ENCODE measurements at regions not wholly inside any gene's neighbourhood (a gene's known extent, or its start where the extent isn't known, plus 50 kb on each side); places are given as distances from the start of the nearest gene placed in this dataset.

DNA sequence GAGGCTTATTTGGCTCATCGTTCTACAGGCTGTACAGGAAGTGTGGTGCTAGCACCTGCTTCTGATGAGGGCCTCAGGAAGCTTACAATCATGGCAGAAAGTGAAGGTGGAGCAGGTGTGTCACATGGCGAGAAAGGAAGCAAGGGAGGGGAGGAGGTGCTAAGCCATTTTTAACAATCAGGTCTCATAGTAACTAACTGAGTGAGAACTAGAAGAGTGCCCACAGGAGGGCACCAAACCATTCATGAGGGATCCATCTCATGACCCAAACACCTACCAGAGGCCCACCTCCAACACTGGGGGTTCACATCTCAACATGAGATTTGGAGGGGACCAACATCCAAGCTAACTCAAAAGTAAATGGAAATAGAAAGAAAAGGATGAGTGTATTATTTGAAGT is 78.1 kb downstream of the CXCL12 start:
- DNase-seq (ENCODE audit: low read depth, low spot score): no peak
- TF ChIP-seq, protein P1, sequence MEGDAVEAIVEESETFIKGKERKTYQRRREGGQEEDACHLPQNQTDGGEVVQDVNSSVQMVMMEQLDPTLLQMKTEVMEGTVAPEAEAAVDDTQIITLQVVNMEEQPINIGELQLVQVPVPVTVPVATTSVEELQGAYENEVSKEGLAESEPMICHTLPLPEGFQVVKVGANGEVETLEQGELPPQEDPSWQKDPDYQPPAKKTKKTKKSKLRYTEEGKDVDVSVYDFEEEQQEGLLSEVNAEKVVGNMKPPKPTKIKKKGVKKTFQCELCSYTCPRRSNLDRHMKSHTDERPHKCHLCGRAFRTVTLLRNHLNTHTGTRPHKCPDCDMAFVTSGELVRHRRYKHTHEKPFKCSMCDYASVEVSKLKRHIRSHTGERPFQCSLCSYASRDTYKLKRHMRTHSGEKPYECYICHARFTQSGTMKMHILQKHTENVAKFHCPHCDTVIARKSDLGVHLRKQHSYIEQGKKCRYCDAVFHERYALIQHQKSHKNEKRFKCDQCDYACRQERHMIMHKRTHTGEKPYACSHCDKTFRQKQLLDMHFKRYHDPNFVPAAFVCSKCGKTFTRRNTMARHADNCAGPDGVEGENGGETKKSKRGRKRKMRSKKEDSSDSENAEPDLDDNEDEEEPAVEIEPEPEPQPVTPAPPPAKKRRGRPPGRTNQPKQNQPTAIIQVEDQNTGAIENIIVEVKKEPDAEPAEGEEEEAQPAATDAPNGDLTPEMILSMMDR (IDR thresholded peaks at IDR 0.05; ENCODE audit: low read depth, low read length): peak; percentile 13
- in situ Hi-C loops (cut with HindIII; ENCODE audit: low sequenced_read_pairs): no loop called here

DNA sequence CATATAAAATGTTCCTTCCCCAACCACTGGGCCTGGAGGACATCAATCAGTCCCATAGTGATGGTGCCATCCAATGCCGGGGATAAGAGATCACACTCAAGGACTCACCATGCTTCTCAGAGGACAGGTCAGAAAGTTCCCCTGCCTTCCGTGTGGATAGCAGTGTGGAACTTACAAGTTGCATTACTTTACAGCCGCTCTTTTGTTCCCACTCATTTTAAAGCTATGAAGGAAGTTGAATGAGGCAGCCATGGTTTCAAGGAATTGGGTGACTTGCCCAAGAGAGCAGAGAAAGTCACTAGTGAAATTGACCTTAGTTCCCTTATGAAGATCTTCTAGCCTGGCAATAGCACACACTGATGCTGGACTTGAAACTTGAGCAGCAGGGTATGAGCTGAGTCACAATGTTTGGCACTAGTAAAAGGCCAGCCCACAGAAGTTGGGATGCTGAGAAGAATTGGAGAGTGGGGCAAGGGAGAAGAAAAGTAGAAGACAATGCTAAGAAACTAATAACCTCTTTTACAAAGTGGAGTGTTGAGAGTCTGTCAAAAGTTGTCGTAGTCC is 78.7 kb downstream of the CXCL12 start:
- H3K4me3 ChIP-seq (ENCODE audit: low read depth, low read length): no peak overlapping the region
- TF ChIP-seq, protein P1 (IDR thresholded peaks at IDR 0.05; ENCODE audit: low read depth, low read length): no peak
- in situ Hi-C loops (cut with HindIII; ENCODE audit: low sequenced_read_pairs): no loop called here
- peak; percentile 64 for DNase-seq (ENCODE audit: low read depth, low spot score)

More for the DNA sequence above, 78.1 kb downstream of the CXCL12 start:
- no peak overlapping the region for H3K4me3 ChIP-seq (ENCODE audit: low read depth, low read length)

DNA sequence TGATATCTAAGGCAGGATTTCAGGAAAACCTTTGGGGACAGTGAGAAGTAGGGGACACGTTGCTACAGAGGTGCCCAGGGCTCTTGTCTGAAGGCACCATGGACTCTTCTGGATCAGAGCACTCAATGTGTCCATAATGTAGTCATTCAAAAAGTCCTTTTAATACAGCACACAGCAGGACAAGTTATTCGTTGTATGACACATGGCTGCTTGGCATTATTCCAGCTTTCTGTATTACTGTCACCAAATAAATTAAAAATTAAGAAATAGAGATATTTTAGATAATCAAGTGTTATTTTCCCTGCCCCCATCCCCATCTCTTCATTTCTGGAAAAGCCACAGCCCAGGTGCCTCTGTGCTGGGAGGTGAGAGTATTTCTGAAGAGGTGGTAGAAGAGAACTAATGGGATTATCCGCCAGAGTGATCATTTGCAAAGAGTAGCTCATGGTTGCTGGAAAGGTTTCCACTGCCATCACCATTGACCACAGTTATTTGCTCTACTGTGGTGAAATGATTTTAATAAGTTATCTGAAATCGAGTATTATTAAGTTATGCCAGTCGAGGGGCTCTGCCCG is 83.0 kb downstream of the CXCL12 start:
- TF ChIP-seq, protein P1 (IDR thresholded peaks at IDR 0.05; ENCODE audit: low read depth, low read length): no peak
- peak; percentile 12 for DNase-seq (ENCODE audit: low read depth, low spot score)
- in situ Hi-C loops (cut with HindIII; ENCODE audit: low sequenced_read_pairs): no loop called here
- H3K4me3 ChIP-seq (ENCODE audit: low read depth, low read length): no peak overlapping the region

DNA sequence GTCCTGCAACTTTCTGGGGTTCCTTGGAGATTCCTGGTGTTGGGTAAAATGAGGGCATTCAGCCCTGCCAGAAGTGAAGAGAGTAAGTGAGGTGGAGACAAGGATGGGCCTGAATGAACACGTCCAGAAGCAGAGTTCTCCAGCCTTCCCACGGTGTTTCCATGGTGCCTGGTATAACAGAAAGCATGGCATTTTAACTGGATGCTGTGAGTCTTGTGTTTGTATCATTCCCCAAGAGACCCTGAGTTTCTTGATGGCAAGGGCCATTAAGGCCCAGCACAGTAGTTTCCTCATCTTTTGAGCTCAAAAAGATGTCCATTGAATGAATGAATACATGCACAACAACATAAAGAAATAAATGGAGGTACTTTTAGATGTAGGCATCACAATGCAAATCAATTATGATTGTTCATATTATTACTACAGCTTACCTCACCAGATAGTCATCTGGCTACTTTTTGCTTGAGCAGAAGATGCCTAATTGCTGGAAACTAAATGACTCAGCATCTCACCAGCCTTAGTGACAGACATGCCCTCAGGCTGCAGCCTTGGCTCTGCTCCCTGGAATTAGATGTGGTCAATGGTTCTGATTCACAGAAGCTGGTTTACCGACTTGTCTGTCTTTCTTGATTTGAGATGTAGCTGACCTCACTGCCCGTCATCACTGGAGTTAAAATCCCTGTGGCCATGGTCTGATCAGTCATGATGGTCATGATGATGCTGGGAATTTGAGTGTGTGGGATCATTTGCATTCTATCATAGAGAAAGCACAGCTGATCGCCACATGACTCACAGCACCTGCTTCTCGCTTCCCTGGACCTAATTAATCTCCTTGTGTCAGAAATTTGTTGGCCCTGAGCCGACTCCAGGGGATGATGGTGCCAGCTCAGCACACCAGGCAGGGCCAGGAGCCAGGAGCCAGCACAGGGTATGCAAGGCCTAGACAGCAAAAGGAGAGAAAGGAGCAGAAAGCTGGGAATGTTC is 83.9 kb downstream of the CXCL12 start:
- DNase-seq (ENCODE audit: low read depth, low spot score): peak; percentile 93
- in situ Hi-C loops (cut with HindIII; ENCODE audit: low sequenced_read_pairs): no loop called here
- TF ChIP-seq, protein P1 (IDR thresholded peaks at IDR 0.05; ENCODE audit: low read depth, low read length): no peak

DNA sequence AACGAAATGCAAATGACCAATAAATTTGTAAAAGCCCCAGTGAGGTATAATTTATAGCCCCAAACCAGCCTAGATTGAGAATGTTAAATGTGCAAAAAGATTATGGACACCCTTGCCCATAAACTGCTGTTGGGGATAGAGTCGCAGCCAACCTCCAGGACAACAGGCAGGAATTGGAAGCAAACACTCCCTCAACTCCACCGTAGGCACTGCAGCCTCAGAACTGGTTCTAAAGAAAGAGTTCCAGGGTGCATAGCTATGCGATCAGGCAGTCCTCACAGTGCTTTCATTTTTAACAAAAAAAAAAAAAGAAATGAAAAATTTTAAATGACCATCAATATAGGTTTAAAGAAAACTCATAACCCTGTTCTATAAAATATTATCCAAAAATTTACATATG is 86.2 kb downstream of the CXCL12 start:
- in situ Hi-C loops (cut with HindIII; ENCODE audit: low sequenced_read_pairs): no loop called here
- no peak for DNase-seq (ENCODE audit: low read depth, low spot score)
- no peak overlapping the region for H3K4me3 ChIP-seq (ENCODE audit: low read depth, low read length)
- TF ChIP-seq, protein P1 (IDR thresholded peaks at IDR 0.05; ENCODE audit: low read depth, low read length): no peak

More for the DNA sequence above, 83.9 kb downstream of the CXCL12 start:
- no peak overlapping the region for H3K4me3 ChIP-seq (ENCODE audit: low read depth, low read length)

DNA sequence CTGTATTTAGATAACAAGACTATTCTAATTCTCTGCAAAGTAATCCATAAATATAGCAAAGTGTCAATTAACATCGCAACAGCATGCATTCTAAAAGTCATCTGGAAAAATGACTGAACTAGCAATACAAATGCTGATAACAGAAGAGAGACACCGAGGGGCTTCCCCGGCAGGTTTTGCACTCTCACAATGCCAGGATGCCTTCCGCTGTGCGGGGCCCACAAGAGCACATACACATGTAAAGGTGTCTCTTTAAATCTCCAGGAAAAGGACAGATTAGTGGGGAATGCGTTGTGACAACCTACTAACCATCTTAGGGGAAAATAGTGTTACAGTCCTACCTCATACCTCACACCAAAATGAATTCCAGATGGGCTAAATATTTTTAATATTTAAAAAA is 86.9 kb downstream of the CXCL12 start:
- no peak for DNase-seq (ENCODE audit: low read depth, low spot score)
- TF ChIP-seq, protein P1 (IDR thresholded peaks at IDR 0.05; ENCODE audit: low read depth, low read length): no peak
- in situ Hi-C loops (cut with HindIII; ENCODE audit: low sequenced_read_pairs): no loop called here
- H3K4me3 ChIP-seq (ENCODE audit: low read depth, low read length): no peak overlapping the region
